ENCODE measurements at regions not wholly inside any gene's neighbourhood (a gene's known extent, or its start where the extent isn't known, plus 50 kb on each side); places are given as distances from the start of the nearest gene placed in this dataset.

DNA sequence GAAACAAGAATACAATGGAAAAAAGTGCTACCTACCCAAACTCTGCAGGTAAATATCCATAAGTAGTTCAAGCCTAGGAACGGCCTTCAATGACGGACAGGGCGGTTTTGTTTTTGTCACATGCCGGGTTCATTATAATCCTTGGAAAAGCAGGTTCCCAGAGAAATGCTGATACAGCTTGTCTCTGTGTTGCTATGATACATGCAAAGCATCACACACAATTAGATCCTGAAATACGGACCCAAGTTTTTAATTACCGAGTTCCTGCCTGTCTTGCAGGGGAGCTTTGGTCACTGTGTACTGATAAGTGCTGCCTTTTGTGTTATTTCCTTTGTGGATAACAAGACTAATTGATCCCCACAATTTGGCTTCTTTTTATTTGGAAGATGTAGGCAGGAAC, 217.4 kb downstream of the HAPSTR1 start:
- no peak for ATAC-seq
- no peak for DNase-seq (ENCODE audit: low read depth, low spot score)
- Histone ChIP-seq H3K36me3 (ENCODE audit: control insufficient read depth, insufficient read depth, low read length) (no peaks in the 10 kb centered on the region), H3K27me3 (ENCODE audit: control insufficient read depth, insufficient read depth, low read length) (peaks cover 15% of the 10 kb centered on the region), H3K4me1 (ENCODE audit: control insufficient read depth, insufficient read depth, low read length) (no peaks in the 10 kb centered on the region), H3K9me3 (ENCODE audit: control insufficient read depth, insufficient read depth, low read depth, low read length) (no peaks in the 10 kb centered on the region), H3K4me3 (ENCODE audit: low read depth in 2 of 2, low read length in 2 of 2) (no peak overlapping the region), H3K27ac (ENCODE audit: low read length) (no peak overlapping the region)
- ChIA-PET POLR2A (no interaction called here), CTCF (no interaction called here)
- intact Hi-C loops (cut with micrococcal nuclease; ENCODE audit: unreplicated experiment) (no loop called here), in situ Hi-C loops (cut with HindIII; ENCODE audit: low pct_unique_long_range_greater_than_20kb, low sequenced_read_pairs) (no loop called here)
- no peak for TF ChIP-seq TCF7L2 (IDR thresholded peaks at IDR 0.05; ENCODE audit: low read depth, low read length)
- no peak for TF ChIP-seq POLR2AphosphoS5 (IDR thresholded peaks at IDR 0.05; ENCODE audit: low read depth, low read length)
- TF ChIP-seq SIN3A (IDR thresholded peaks at IDR 0.05; ENCODE audit: borderline replicate concordance, insufficient read depth, low read depth, low read length), result no peak
- TF ChIP-seq, protein P1, sequence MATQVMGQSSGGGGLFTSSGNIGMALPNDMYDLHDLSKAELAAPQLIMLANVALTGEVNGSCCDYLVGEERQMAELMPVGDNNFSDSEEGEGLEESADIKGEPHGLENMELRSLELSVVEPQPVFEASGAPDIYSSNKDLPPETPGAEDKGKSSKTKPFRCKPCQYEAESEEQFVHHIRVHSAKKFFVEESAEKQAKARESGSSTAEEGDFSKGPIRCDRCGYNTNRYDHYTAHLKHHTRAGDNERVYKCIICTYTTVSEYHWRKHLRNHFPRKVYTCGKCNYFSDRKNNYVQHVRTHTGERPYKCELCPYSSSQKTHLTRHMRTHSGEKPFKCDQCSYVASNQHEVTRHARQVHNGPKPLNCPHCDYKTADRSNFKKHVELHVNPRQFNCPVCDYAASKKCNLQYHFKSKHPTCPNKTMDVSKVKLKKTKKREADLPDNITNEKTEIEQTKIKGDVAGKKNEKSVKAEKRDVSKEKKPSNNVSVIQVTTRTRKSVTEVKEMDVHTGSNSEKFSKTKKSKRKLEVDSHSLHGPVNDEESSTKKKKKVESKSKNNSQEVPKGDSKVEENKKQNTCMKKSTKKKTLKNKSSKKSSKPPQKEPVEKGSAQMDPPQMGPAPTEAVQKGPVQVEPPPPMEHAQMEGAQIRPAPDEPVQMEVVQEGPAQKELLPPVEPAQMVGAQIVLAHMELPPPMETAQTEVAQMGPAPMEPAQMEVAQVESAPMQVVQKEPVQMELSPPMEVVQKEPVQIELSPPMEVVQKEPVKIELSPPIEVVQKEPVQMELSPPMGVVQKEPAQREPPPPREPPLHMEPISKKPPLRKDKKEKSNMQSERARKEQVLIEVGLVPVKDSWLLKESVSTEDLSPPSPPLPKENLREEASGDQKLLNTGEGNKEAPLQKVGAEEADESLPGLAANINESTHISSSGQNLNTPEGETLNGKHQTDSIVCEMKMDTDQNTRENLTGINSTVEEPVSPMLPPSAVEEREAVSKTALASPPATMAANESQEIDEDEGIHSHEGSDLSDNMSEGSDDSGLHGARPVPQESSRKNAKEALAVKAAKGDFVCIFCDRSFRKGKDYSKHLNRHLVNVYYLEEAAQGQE (IDR thresholded peaks at IDR 0.05; ENCODE audit: insufficient read depth in 1 of 2, low read depth in 2 of 2, low read length in 1 of 2), result no peak
- TF ChIP-seq, protein P2, sequence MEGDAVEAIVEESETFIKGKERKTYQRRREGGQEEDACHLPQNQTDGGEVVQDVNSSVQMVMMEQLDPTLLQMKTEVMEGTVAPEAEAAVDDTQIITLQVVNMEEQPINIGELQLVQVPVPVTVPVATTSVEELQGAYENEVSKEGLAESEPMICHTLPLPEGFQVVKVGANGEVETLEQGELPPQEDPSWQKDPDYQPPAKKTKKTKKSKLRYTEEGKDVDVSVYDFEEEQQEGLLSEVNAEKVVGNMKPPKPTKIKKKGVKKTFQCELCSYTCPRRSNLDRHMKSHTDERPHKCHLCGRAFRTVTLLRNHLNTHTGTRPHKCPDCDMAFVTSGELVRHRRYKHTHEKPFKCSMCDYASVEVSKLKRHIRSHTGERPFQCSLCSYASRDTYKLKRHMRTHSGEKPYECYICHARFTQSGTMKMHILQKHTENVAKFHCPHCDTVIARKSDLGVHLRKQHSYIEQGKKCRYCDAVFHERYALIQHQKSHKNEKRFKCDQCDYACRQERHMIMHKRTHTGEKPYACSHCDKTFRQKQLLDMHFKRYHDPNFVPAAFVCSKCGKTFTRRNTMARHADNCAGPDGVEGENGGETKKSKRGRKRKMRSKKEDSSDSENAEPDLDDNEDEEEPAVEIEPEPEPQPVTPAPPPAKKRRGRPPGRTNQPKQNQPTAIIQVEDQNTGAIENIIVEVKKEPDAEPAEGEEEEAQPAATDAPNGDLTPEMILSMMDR (IDR thresholded peaks at IDR 0.05), result no peak
- BruUV-seq (replicated peaks), result no TSS peak

DNA sequence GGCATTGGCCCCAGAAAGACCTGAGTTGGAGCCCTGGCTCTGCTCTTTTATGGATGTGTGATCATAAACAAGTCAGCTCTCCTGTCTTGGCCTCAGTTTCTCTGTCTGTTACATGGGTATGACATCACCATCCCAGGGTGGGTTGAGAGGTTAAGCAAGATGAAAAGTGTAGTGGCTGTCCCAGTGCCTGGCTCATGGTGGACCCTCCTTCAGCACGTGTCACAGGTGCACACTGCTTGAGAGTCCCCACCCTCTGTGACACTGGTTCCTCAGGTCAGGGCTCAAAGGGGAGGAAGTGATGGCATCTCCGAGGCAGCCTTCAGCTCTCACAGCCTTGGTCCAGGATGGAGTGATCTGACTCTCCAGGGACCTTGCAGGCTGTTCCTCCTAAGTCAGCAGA, 218.4 kb downstream of the HAPSTR1 start:
- POLR2A ChIA-PET, result no interaction called here
- H3K27me3 ChIP-seq (ENCODE audit: control insufficient read depth, insufficient read depth, low read length), result peaks cover 15% of the 10 kb centered on the region
- no TSS peak for BruUV-seq (replicated peaks)
- TF ChIP-seq, protein P2 (IDR thresholded peaks at IDR 0.05), result no peak
- TF ChIP-seq, protein P1 (IDR thresholded peaks at IDR 0.05; ENCODE audit: insufficient read depth in 1 of 2, low read depth in 2 of 2, low read length in 1 of 2), result no peak
- no peak for TF ChIP-seq SIN3A (IDR thresholded peaks at IDR 0.05; ENCODE audit: borderline replicate concordance, insufficient read depth, low read depth, low read length)
- no peak for TF ChIP-seq POLR2AphosphoS5 (IDR thresholded peaks at IDR 0.05; ENCODE audit: low read depth, low read length)
- TF ChIP-seq TCF7L2 (IDR thresholded peaks at IDR 0.05; ENCODE audit: low read depth, low read length), result no peak
- H3K36me3 ChIP-seq (ENCODE audit: control insufficient read depth, insufficient read depth, low read length), result no peaks in the 10 kb centered on the region
- CTCF ChIA-PET, result interaction anchor here (0.5 kb wide), 1 partner anchor 12 kb away, joined by 4 read pairs; no protein-coding TSS in a partner anchor
- in situ Hi-C loops (cut with HindIII; ENCODE audit: low pct_unique_long_range_greater_than_20kb, low sequenced_read_pairs), result no loop called here
- no peaks in the 10 kb centered on the region for H3K9me3 ChIP-seq (ENCODE audit: control insufficient read depth, insufficient read depth, low read depth, low read length)
- no peak overlapping the region for H3K27ac ChIP-seq (ENCODE audit: low read length)
- no peak for DNase-seq (ENCODE audit: low read depth, low spot score)
- H3K4me1 ChIP-seq (ENCODE audit: control insufficient read depth, insufficient read depth, low read length), result no peaks in the 10 kb centered on the region
- ATAC-seq, result no peak
- intact Hi-C loops (cut with micrococcal nuclease; ENCODE audit: unreplicated experiment), result no loop called here
- H3K4me3 ChIP-seq (ENCODE audit: low read depth in 2 of 2, low read length in 2 of 2), result no peak overlapping the region
